Stomach (tissue), 8 donors: ENCODE measurements at regions not wholly inside any gene's neighbourhood (a gene's known extent, or its start where the extent isn't known, plus 50 kb on each side); places are given as distances from the start of the nearest gene placed in this dataset.

Experiments used
- DNase-seq, 2 donors: peaks; one replicate each; pipeline versions ENCODE4 v3.0.0 to v3.0.0-alpha.2; 2013 to 2019
- H3K27ac ChIP-seq, 5 donors: fragments of 200-600 bp in 4 of 5; sonication (generic) in 4 of 5; one replicate each; pipeline ENCODE4 v1.5.1; 2013 to 2019; ENCODE audit warnings: mild to moderate bottlenecking in 1 of 5, moderate library complexity in 1 of 5
- H3K27me3 ChIP-seq, 3 donors: fragments of 200-600 bp; sonication (generic); one replicate each; pipeline ENCODE4 v1.5.1; 2017 to 2019; ENCODE audit warnings: mixed run types in 1 of 3
- H3K36me3 ChIP-seq, 4 donors: fragments of 200-600 bp; sonication (generic); 1 replicate in 3 of 4; 2 replicates in 1 of 4; pipeline ENCODE4 v1.5.1; 2016 to 2019
- H3K4me1 ChIP-seq, 4 donors: fragments of 200-600 bp; sonication (generic); one replicate each; pipeline ENCODE4 v1.5.1; 2016 to 2019
- H3K4me3 ChIP-seq, 4 donors: fragments of 200-600 bp; sonication (generic) in 3 of 4; one replicate each; pipeline ENCODE4 v1.5.1; 2016 to 2019; ENCODE audit warnings: mild to moderate bottlenecking in 1 of 4
- H3K9me3 ChIP-seq, 4 donors: fragments of 200-600 bp; sonication (generic); one replicate each; pipeline ENCODE4 v1.5.1; 2016 to 2019
- CTCF ChIP-seq, 7 experiments: fragments of 450-650 bp in 4 of 7; fragments of 200-600 bp in 3 of 7; sonication (generic) in 3 of 7; IDR thresholded peaks; one replicate each; pipeline ENCODE4 v1.5.1; 2016 to 2019; ENCODE audit warnings: antibody characterized with exemption in 7 of 7, control low read depth in 2 of 7, mild to moderate bottlenecking in 1 of 7
- EP300 ChIP-seq: sonication (generic); formaldehyde crosslinking; IDR thresholded peaks from one replicate; pipeline ENCODE4 v1.6.1; 2017; ENCODE audit warnings: antibody characterized with exemption
- POLR2A ChIP-seq, 4 donors: fragments of 450-650 bp; IDR thresholded peaks; one replicate each; pipeline ENCODE4 v1.6.1; 2016; ENCODE audit warnings: antibody characterized with exemption in 4 of 4, control low read depth in 2 of 4, mild to moderate bottlenecking in 1 of 4, moderate library complexity in 1 of 4
- POLR2AphosphoS5 ChIP-seq, 3 donors: sonication (generic); formaldehyde crosslinking; IDR thresholded peaks; one replicate each; pipeline ENCODE4 v1.6.1; 2016; ENCODE audit warnings: antibody characterized with exemption in 3 of 3
- WGBS, 5 donors: extraction: QIAGEN DNeasy Blood & Tissue Kit in 3 of 5; methylation state at CpG; one replicate each; pipeline versions ENCODE4 v1.1.5 to v1.1.7; 2013 to 2018; 5-methylcytosine and 5-hydroxymethylcytosine counted together
- intact Hi-C: fragments of 100-400 bp; cut with DNase I; formaldehyde crosslinking; loops from one replicate; pipeline ENCODE4 v1.15.1; 2023; ENCODE audit warnings: low total_unique reads
- donor health status: healthy with polysubstance abuse.
- donor health status: Bipolar disorder and iron deficiency.
- donor health status: healthy.

DNA sequence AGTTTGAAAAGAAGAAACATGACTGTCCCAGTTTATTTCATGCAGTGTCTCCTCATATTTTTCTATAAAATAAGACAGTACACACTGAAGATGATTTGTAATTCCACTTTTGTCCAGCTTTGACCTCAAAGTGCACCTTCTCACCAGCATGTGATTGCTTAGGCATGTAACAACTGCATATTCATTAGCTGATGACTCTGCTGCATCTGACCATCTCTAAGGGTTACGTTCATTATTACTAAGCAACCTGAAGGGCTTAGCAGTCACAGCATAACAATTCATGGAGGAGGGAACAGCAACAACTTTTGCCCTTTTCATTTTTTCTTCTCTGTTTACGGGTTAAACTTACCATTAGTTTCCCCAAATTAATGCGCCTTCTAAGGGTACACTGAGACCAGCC, 330.6 kb upstream of the PIK3C3 start:
- Histone ChIP-seq H3K36me3 (no peaks in the 10 kb centered on the region), H3K27ac (no peak overlapping the region), H3K27me3 (no peaks in the 10 kb centered on the region), H3K9me3 (no peaks in the 10 kb centered on the region), H3K4me1 (no peaks in the 10 kb centered on the region), H3K4me3 (no peak overlapping the region)
- no peak for DNase-seq
- intact Hi-C loops: no loop called here
- 60 to 78% (median 70%) methylated on average over 3 of the region's 3 CpGs for WGBS, 5 donors
- TF ChIP-seq POLR2AphosphoS5 (IDR thresholded peaks at IDR 0.05): no peak
- TF ChIP-seq POLR2A (IDR thresholded peaks at IDR 0.05): no peak
- TF ChIP-seq CTCF (IDR thresholded peaks at IDR 0.05): no peak
- no peak for TF ChIP-seq EP300

- DNase-seq: no peak
- Histone ChIP-seq H3K27ac (no peak overlapping the region), H3K4me1 (peaks cover 0 to 8% (median 0%) of the 10 kb centered on the region in 4 donors), H3K9me3 (no peaks in the 10 kb centered on the region), H3K4me3 (no peak overlapping the region), H3K36me3 (no peaks in the 10 kb centered on the region), H3K27me3 (no peaks in the 10 kb centered on the region)
- intact Hi-C loops: no loop called here
- TF ChIP-seq POLR2AphosphoS5 (IDR thresholded peaks at IDR 0.05) (no peak), EP300 (no peak), POLR2A (IDR thresholded peaks at IDR 0.05) (no peak), CTCF (IDR thresholded peaks at IDR 0.05) (no peak)
- WGBS, 5 donors: 72 to 92% (median 79%) methylated on average over 1 of the region's 1 CpG
These were observed 333.9 kb upstream of the PIK3C3 start for GRCh38 chr18:41621177-41621576.

DNA sequence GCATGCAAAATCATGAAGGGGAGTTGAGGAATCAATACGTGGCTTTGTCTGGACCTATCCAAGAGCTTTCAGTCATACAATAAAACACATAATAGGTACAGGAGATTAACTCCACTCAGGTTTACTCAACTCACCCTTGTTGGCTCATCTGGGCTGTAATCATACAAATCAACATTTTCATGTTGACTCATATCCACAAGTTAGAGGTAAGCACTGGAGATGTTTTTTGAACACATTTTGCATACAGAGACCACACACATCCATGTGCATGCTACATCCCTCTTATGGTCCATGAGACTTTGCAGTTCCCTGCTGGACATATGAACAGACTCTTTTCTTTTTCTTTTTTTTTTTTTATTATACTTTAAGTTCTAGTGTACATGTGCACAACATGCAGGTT, 336.9 kb upstream of the PIK3C3 start:
- no peaks in the 10 kb centered on the region for H3K9me3 ChIP-seq
- H3K27ac ChIP-seq: no peak overlapping the region
- no peak for TF ChIP-seq POLR2A (IDR thresholded peaks at IDR 0.05)
- no peak for TF ChIP-seq CTCF (IDR thresholded peaks at IDR 0.05)
- no peaks in the 10 kb centered on the region for H3K36me3 ChIP-seq
- WGBS, 5 donors: 20 to 46% (median 27%) methylated on average over 1 of the region's 1 CpG
- H3K27me3 ChIP-seq: no peaks in the 10 kb centered on the region
- intact Hi-C loops: no loop called here
- H3K4me3 ChIP-seq: no peak overlapping the region
- no peak for DNase-seq
- H3K4me1 ChIP-seq: peaks cover 0 to 8% (median 0%) of the 10 kb centered on the region in 4 donors

GRCh38 chr18:41617647-41618046, 337.4 kb upstream of the PIK3C3 start:
- Histone ChIP-seq H3K4me3 (no peak overlapping the region), H3K4me1 (peaks cover 0 to 8% (median 0%) of the 10 kb centered on the region in 4 donors), H3K9me3 (no peaks in the 10 kb centered on the region), H3K27ac (no peak overlapping the region), H3K27me3 (no peaks in the 10 kb centered on the region), H3K36me3 (no peaks in the 10 kb centered on the region)
- TF ChIP-seq EP300: no peak
- no peak for TF ChIP-seq POLR2A (IDR thresholded peaks at IDR 0.05)
- TF ChIP-seq CTCF (IDR thresholded peaks at IDR 0.05): no peak
- DNase-seq: no peak
- 21 to 34% (median 24%) methylated on average over 2 of the region's 2 CpGs for WGBS, 5 donors
- intact Hi-C loops: no loop called here
